ENCODE measurements at regions not wholly inside any gene's neighbourhood (a gene's known extent, or its start where the extent isn't known, plus 50 kb on each side); places are given as distances from the start of the nearest gene placed in this dataset.

DNA sequence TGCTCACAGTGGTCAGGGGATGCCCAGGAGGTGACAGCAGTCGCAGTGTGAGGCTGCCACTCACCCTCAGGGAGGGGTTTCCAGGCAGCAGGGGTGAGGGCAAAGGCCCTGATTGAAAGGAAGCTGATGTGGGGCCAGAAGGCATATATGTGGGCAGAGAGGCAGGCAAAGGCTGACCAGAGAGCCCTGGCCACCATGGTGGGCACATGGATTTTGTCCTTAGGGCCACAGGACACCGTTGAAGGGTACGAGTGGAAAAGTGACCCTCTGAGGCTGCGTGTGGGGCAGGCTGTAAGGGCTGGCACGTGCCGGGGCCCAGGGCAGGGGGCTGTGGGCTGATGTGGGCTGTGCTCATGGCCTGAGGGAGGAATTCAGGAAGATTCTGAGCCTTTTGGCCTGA lies 57.5 kb upstream of the ZNF32 start:
- H3K4me3 Mint-ChIP-seq = no peak overlapping the region
- WGBS (ENCODE audit: insufficient coverage) = 83% methylated on average over 6 of the region's 6 CpGs
- ChIA-PET CTCF (no interaction called here), POLR2A (no interaction called here)
- ATAC-seq (replicated peaks in 1 of 4) = no peak
- H3K27ac ChIP-seq (ENCODE audit: low read length) = no peak overlapping the region
- H3K27me3 ChIP-seq (replicated peaks in 1 of 2; ENCODE audit: control insufficient read depth in 2 of 2, extremely low read depth in 1 of 2, insufficient read depth in 2 of 2, low read length in 1 of 2) = peaks cover 0 to 14% of the 10 kb centered on the region in 2 experiments
- no peak overlapping the region for H3K27ac Mint-ChIP-seq
- H3K36me3 ChIP-seq (ENCODE audit: control insufficient read depth in 2 of 2, extremely low read depth in 1 of 2, insufficient read depth in 1 of 2, low read length in 1 of 2) = no peaks in the 10 kb centered on the region
- H3K9me3 ChIP-seq = no peaks in the 10 kb centered on the region
- H3K4me1 ChIP-seq (ENCODE audit: control insufficient read depth in 1 of 2, extremely low read depth in 1 of 2, insufficient read depth in 2 of 2, low read length in 2 of 2) = no peaks in the 10 kb centered on the region
- H3K9me3 Mint-ChIP-seq = no peaks in the 10 kb centered on the region
- no peaks in the 10 kb centered on the region for H3K36me3 Mint-ChIP-seq
- DNase-seq = no peak
- H3K4me3 ChIP-seq (ENCODE audit: control insufficient read depth in 1 of 2, extremely low read depth in 1 of 2, low read length in 1 of 2) = no peak overlapping the region
- H3K27me3 Mint-ChIP-seq = no peaks in the 10 kb centered on the region
- no peaks in the 10 kb centered on the region for H3K4me1 Mint-ChIP-seq

DNA sequence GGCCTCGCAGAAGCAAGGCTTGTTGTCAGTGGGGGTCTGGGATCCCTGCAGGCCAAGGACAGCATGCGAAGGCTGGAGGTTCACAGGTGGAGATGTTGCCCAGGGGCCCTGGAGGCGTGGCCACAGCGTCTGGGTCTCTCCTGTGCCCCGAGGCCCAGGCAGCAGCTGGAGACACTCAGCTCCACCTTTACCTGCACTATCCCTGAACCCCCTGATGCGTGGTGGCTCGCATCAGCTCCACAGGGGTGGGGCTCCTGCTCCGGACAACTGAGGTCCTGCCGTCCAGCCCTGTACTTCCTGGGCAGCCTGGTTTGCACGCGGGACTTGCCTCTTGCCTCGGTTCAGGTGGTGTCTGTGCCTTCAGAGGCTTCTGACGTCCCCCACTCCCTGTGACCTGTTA lies 54.6 kb upstream of the ZNF32 start:
- 88% methylated on average over 11 of the region's 13 CpGs for WGBS (ENCODE audit: insufficient coverage)
- H3K4me1 ChIP-seq (ENCODE audit: control insufficient read depth in 1 of 2, extremely low read depth in 1 of 2, insufficient read depth in 2 of 2, low read length in 2 of 2) = no peaks in the 10 kb centered on the region
- ChIA-PET POLR2A (no interaction called here), CTCF (no interaction called here)
- ATAC-seq (replicated peaks in 1 of 4) (no peak), DNase-seq (no peak)
- no peak overlapping the region for H3K4me3 Mint-ChIP-seq
- H3K27ac Mint-ChIP-seq = no peak overlapping the region
- H3K36me3 Mint-ChIP-seq = no peaks in the 10 kb centered on the region
- H3K9me3 ChIP-seq = no peaks in the 10 kb centered on the region
- no peaks in the 10 kb centered on the region for H3K27me3 Mint-ChIP-seq
- no peaks in the 10 kb centered on the region for H3K4me1 Mint-ChIP-seq
- no peaks in the 10 kb centered on the region for H3K36me3 ChIP-seq (ENCODE audit: control insufficient read depth in 2 of 2, extremely low read depth in 1 of 2, insufficient read depth in 1 of 2, low read length in 1 of 2)
- H3K4me3 ChIP-seq (ENCODE audit: control insufficient read depth in 1 of 2, extremely low read depth in 1 of 2, low read length in 1 of 2) = no peak overlapping the region
- H3K27ac ChIP-seq (ENCODE audit: low read length) = no peak overlapping the region
- peaks cover 0 to 16% of the 10 kb centered on the region in 2 experiments for H3K27me3 ChIP-seq (replicated peaks in 1 of 2; ENCODE audit: control insufficient read depth in 2 of 2, extremely low read depth in 1 of 2, insufficient read depth in 2 of 2, low read length in 1 of 2)
- H3K9me3 Mint-ChIP-seq = no peaks in the 10 kb centered on the region

DNA sequence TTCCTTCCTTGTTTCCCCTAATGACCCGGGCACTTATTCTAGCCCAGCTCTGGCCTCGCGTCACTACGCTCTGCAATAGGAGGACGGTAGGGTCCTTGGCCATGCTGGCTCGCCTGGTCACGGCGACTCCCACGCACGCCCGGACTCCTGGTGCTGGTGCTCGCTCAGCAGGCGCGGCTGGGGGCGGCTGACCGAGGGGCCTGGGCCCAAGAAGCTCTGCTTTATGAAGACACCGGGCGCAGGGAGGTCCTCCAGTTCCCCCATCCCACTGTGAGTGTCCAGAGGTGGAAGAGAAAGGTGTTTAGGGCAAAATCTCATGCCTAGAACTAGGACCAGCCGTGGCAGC lies 54.2 kb upstream of the ZNF32 start:
- no peaks in the 10 kb centered on the region for H3K36me3 Mint-ChIP-seq
- WGBS (ENCODE audit: insufficient coverage) = 80% methylated on average over 11 of the region's 19 CpGs
- ChIA-PET CTCF (no interaction called here), POLR2A (interaction anchor here in 1 of 2 donors (0.6 kb wide), 1 partner anchor 332 kb away, joined by 3 read pairs; no protein-coding TSS in a partner anchor)
- Histone ChIP-seq H3K4me3 (ENCODE audit: control insufficient read depth in 1 of 2, extremely low read depth in 1 of 2, low read length in 1 of 2) (no peak overlapping the region), H3K27me3 (replicated peaks in 1 of 2; ENCODE audit: control insufficient read depth in 2 of 2, extremely low read depth in 1 of 2, insufficient read depth in 2 of 2, low read length in 1 of 2) (peaks cover 0 to 16% of the 10 kb centered on the region in 2 experiments), H3K4me1 (ENCODE audit: control insufficient read depth in 1 of 2, extremely low read depth in 1 of 2, insufficient read depth in 2 of 2, low read length in 2 of 2) (no peaks in the 10 kb centered on the region), H3K36me3 (ENCODE audit: control insufficient read depth in 2 of 2, extremely low read depth in 1 of 2, insufficient read depth in 1 of 2, low read length in 1 of 2) (no peaks in the 10 kb centered on the region), H3K9me3 (no peaks in the 10 kb centered on the region), H3K27ac (ENCODE audit: low read length) (no peak overlapping the region)
- DNase-seq (no peak), ATAC-seq (replicated peaks in 1 of 4) (no peak)
- no peaks in the 10 kb centered on the region for H3K4me1 Mint-ChIP-seq
- no peak overlapping the region for H3K27ac Mint-ChIP-seq
- no peak overlapping the region for H3K4me3 Mint-ChIP-seq
- H3K9me3 Mint-ChIP-seq = no peaks in the 10 kb centered on the region
- no peaks in the 10 kb centered on the region for H3K27me3 Mint-ChIP-seq

DNA sequence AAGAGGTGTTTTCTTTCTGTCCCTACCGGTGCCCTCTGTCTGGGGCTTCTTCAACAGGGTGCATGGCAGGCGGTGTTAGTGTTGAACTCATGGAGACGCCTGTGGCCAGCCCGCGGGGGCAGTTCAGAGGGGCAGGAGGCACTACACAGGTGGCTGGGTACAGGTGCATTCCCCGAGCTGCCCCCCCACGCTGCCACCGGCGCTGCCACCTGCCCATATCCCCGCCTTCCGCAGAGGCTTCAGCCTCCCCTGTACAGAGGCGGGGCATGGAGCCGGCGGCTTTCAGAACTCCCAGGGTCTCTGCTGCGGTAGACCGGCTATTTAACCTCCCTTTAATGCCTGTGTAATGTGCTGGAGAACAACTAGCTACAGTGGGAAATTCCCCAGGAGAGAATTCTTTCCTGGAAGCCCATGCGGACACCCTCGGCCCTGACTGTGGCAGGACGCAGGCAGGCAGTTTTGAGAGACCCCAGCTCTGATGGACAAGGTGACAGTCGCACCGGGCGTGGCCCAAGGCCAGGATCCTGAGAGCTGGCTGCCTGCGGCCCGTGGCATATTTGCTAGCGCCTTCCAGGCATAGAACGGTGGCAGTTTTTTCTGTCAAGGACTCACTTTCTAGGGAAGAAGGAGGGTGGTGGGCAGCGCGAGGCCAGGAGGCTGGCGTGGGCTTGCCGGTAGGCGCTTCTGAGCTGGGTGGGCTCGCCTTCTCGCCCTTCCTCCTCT lies 53.7 kb upstream of the ZNF32 start:
- ATAC-seq (replicated peaks in 1 of 4) = no peak
- Mint-ChIP-seq H3K27ac (no peak overlapping the region), H3K4me1 (no peaks in the 10 kb centered on the region), H3K27me3 (no peaks in the 10 kb centered on the region), H3K36me3 (no peaks in the 10 kb centered on the region), H3K9me3 (no peaks in the 10 kb centered on the region), H3K4me3 (no peak overlapping the region)
- H3K4me1 ChIP-seq (ENCODE audit: control insufficient read depth in 1 of 2, extremely low read depth in 1 of 2, insufficient read depth in 2 of 2, low read length in 2 of 2) = no peaks in the 10 kb centered on the region
- POLR2A ChIA-PET = interaction anchor here in 1 of 2 donors (0.6 kb wide), 1 partner anchor 333 kb away, joined by 3 read pairs; no protein-coding TSS in a partner anchor
- no peak overlapping the region for H3K4me3 ChIP-seq (ENCODE audit: control insufficient read depth in 1 of 2, extremely low read depth in 1 of 2, low read length in 1 of 2)
- no peak for DNase-seq
- CTCF ChIA-PET = no interaction called here
- no peak overlapping the region for H3K27ac ChIP-seq (ENCODE audit: low read length)
- 87% methylated on average over 25 of the region's 33 CpGs for WGBS (ENCODE audit: insufficient coverage)
- H3K9me3 ChIP-seq = no peaks in the 10 kb centered on the region
- H3K36me3 ChIP-seq (ENCODE audit: control insufficient read depth in 2 of 2, extremely low read depth in 1 of 2, insufficient read depth in 1 of 2, low read length in 1 of 2) = no peaks in the 10 kb centered on the region
- H3K27me3 ChIP-seq (replicated peaks in 1 of 2; ENCODE audit: control insufficient read depth in 2 of 2, extremely low read depth in 1 of 2, insufficient read depth in 2 of 2, low read length in 1 of 2) = peaks cover 0 to 18% of the 10 kb centered on the region in 2 experiments

DNA sequence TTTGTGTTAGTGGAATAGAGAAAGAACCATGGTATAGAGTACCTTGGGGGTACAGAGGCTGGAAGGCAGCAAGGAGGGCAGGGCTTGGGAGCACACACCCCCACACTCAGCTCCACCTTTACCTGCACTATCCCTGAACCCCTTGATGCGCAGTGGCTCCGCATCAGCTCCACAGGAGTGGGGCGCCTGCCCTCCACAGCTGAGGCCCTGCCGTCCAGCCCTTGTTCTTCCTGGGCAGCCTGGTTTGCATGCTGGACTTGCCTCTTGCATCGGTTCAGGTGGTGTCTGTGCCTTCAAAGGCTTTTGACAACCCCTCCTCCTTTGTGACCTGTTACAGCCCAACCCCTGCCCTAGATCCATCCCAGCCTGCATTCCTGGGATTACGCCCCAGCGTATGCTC lies 52.6 kb upstream of the ZNF32 start:
- H3K9me3 Mint-ChIP-seq = no peaks in the 10 kb centered on the region
- ChIA-PET POLR2A (no interaction called here), CTCF (no interaction called here)
- H3K27me3 Mint-ChIP-seq = no peaks in the 10 kb centered on the region
- H3K4me1 ChIP-seq (ENCODE audit: control insufficient read depth in 1 of 2, extremely low read depth in 1 of 2, insufficient read depth in 2 of 2, low read length in 2 of 2) = no peaks in the 10 kb centered on the region
- H3K27me3 ChIP-seq (replicated peaks in 1 of 2; ENCODE audit: control insufficient read depth in 2 of 2, extremely low read depth in 1 of 2, insufficient read depth in 2 of 2, low read length in 1 of 2) = peaks cover 0 to 22% of the 10 kb centered on the region in 2 experiments
- ATAC-seq (replicated peaks in 1 of 4) = no peak
- H3K9me3 ChIP-seq = no peaks in the 10 kb centered on the region
- DNase-seq = no peak
- H3K4me3 Mint-ChIP-seq = no peak overlapping the region
- no peaks in the 10 kb centered on the region for H3K36me3 ChIP-seq (ENCODE audit: control insufficient read depth in 2 of 2, extremely low read depth in 1 of 2, insufficient read depth in 1 of 2, low read length in 1 of 2)
- no peak overlapping the region for H3K4me3 ChIP-seq (ENCODE audit: control insufficient read depth in 1 of 2, extremely low read depth in 1 of 2, low read length in 1 of 2)
- no peaks in the 10 kb centered on the region for H3K36me3 Mint-ChIP-seq
- H3K27ac Mint-ChIP-seq = no peak overlapping the region
- WGBS (ENCODE audit: insufficient coverage) = 100% methylated on average over 4 of the region's 7 CpGs
- no peak overlapping the region for H3K27ac ChIP-seq (ENCODE audit: low read length)
- no peaks in the 10 kb centered on the region for H3K4me1 Mint-ChIP-seq

DNA sequence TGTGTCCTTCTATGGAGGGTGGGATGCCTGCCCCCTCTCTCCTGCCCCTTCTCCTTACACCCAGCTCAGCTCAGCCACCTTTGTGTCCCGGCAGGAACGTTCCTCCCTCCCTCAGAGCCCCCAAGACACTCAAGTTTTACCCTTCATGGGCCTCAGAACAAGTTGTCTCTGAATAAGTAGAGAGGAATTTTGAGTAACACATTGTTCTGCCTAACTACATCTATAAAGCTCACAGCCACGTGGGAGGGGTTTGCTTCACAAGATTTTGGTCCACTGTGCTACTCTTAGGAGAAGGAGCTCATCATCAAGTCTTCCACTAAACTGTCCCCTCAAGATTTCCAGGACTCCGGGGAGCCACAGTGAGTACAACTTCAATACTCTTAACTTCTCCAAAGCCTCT lies 51.6 kb upstream of the ZNF32 start:
- POLR2A ChIA-PET = no interaction called here
- Histone ChIP-seq H3K27ac (ENCODE audit: low read length) (no peak overlapping the region), H3K27me3 (replicated peaks in 1 of 2; ENCODE audit: control insufficient read depth in 2 of 2, extremely low read depth in 1 of 2, insufficient read depth in 2 of 2, low read length in 1 of 2) (peaks cover 0 to 22% of the 10 kb centered on the region in 2 experiments), H3K4me3 (ENCODE audit: control insufficient read depth in 1 of 2, extremely low read depth in 1 of 2, low read length in 1 of 2) (no peak overlapping the region), H3K9me3 (no peaks in the 10 kb centered on the region), H3K36me3 (ENCODE audit: control insufficient read depth in 2 of 2, extremely low read depth in 1 of 2, insufficient read depth in 1 of 2, low read length in 1 of 2) (no peaks in the 10 kb centered on the region), H3K4me1 (ENCODE audit: control insufficient read depth in 1 of 2, extremely low read depth in 1 of 2, insufficient read depth in 2 of 2, low read length in 2 of 2) (no peaks in the 10 kb centered on the region)
- Mint-ChIP-seq H3K4me3 (no peak overlapping the region), H3K27ac (no peak overlapping the region), H3K4me1 (no peaks in the 10 kb centered on the region), H3K9me3 (no peaks in the 10 kb centered on the region), H3K27me3 (no peaks in the 10 kb centered on the region), H3K36me3 (no peaks in the 10 kb centered on the region)
- DNase-seq (no peak), ATAC-seq (replicated peaks in 1 of 4) (no peak)
- 100% methylated on average over 1 of the region's 4 CpGs for WGBS (ENCODE audit: insufficient coverage)
- CTCF ChIA-PET = interaction anchor here in 1 of 2 donors (1.3 kb wide), 1 partner anchor 29 kb away, joined by 3 read pairs; no protein-coding TSS in a partner anchor

DNA sequence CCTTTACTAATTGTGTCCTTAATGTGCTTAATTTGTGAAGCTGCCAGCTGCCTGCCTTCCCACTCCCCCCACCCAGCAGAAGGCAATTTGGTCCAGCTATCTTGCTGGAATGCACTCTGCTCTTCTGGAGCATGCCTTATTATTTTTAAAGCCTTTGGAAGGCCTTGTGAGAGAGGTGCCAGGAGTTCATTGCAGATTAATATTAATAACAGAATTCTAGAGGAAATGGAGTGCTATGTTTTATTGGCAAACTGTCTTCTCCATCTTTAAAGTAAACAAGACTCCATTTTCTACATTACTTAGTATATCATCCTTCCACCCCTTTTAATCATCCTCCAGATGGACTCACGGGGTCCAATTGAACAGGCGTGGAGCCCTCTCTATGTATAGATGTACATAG lies 50.8 kb upstream of the ZNF32 start:
- DNase-seq (no peak), ATAC-seq (replicated peaks in 1 of 4) (no peak)
- CTCF ChIA-PET = interaction anchor here in 1 of 2 donors (1.3 kb wide), 1 partner anchor 29 kb away, joined by 3 read pairs; no protein-coding TSS in a partner anchor
- no peak overlapping the region for H3K4me3 ChIP-seq (ENCODE audit: control insufficient read depth in 1 of 2, extremely low read depth in 1 of 2, low read length in 1 of 2)
- H3K4me1 ChIP-seq (ENCODE audit: control insufficient read depth in 1 of 2, extremely low read depth in 1 of 2, insufficient read depth in 2 of 2, low read length in 2 of 2) = no peaks in the 10 kb centered on the region
- no peak overlapping the region for H3K27ac Mint-ChIP-seq
- H3K36me3 ChIP-seq (ENCODE audit: control insufficient read depth in 2 of 2, extremely low read depth in 1 of 2, insufficient read depth in 1 of 2, low read length in 1 of 2) = no peaks in the 10 kb centered on the region
- H3K27ac ChIP-seq (ENCODE audit: low read length) = no peak overlapping the region
- WGBS (ENCODE audit: insufficient coverage) = no CpG with 5 or more reads among the region's 2 CpGs
- H3K4me1 Mint-ChIP-seq = no peaks in the 10 kb centered on the region
- no peaks in the 10 kb centered on the region for H3K9me3 ChIP-seq
- peaks cover 0 to 5% of the 10 kb centered on the region in 2 donors for H3K27me3 Mint-ChIP-seq
- no peak overlapping the region for H3K4me3 Mint-ChIP-seq
- no peaks in the 10 kb centered on the region for H3K9me3 Mint-ChIP-seq
- no peaks in the 10 kb centered on the region for H3K36me3 Mint-ChIP-seq
- POLR2A ChIA-PET = no interaction called here
- H3K27me3 ChIP-seq (replicated peaks in 1 of 2; ENCODE audit: control insufficient read depth in 2 of 2, extremely low read depth in 1 of 2, insufficient read depth in 2 of 2, low read length in 1 of 2) = peaks cover 0 to 22% of the 10 kb centered on the region in 2 experiments
